ENCODE measurements at regions not wholly inside any gene's neighbourhood (a gene's known extent, or its start where the extent isn't known, plus 50 kb on each side); places are given as distances from the start of the nearest gene placed in this dataset.
"Not testable (repeated sequence)": the region's sequence is repeated elsewhere in the genome, so short reads cannot be mapped to it uniquely, and the experiment has no call there.

- H3K79me2 ChIP-seq (ENCODE audit: control insufficient read depth, low read length); H3K4me2 ChIP-seq (ENCODE audit: low read length); H3F3A ChIP-seq (ENCODE audit: control insufficient read depth, insufficient read depth); H3K9me3 ChIP-seq (ENCODE audit: control insufficient read depth, insufficient read depth, low read length); H3K4me1 ChIP-seq (ENCODE audit: control insufficient read depth, low read length); H3K9me2 ChIP-seq (replicated peaks; ENCODE audit: control insufficient read depth, low read length); H4K20me1 ChIP-seq (ENCODE audit: control insufficient read depth, insufficient read depth, low read depth, low read length); H3K4me3 ChIP-seq (ENCODE audit: low read length); H3K27ac ChIP-seq (ENCODE audit: low read depth, low read length); H3K27me3 ChIP-seq (ENCODE audit: control insufficient read depth, low read length): not testable (repeated sequence)
- H3K36me3 ChIP-seq (ENCODE audit: control insufficient read depth, low read length), result peaks cover 18% of the 10 kb centered on the region
Measured at GRCh38 chr3:195969838-195970776, 61.8 kb upstream of the TNK2 start.

- not testable (repeated sequence) for H4K20me1 ChIP-seq (ENCODE audit: control insufficient read depth, insufficient read depth, low read depth, low read length)
Measured at GRCh38 chr3:195969341-195969740, 61.0 kb upstream of the TNK2 start.

GRCh38 chr3:195968104-195968503, 59.8 kb upstream of the TNK2 start:
- not testable (repeated sequence) for H3K27ac ChIP-seq (ENCODE audit: low read depth, low read length); H4K20me1 ChIP-seq (ENCODE audit: control insufficient read depth, insufficient read depth, low read depth, low read length); H3K9me3 ChIP-seq (ENCODE audit: control insufficient read depth, insufficient read depth, low read length); H3K9me2 ChIP-seq (replicated peaks; ENCODE audit: control insufficient read depth, low read length); H3K4me2 ChIP-seq (ENCODE audit: low read length); H3F3A ChIP-seq (ENCODE audit: control insufficient read depth, insufficient read depth); H3K4me3 ChIP-seq (ENCODE audit: low read length); H3K27me3 ChIP-seq (ENCODE audit: control insufficient read depth, low read length); H3K79me2 ChIP-seq (ENCODE audit: control insufficient read depth, low read length); H3K4me1 ChIP-seq (ENCODE audit: control insufficient read depth, low read length)
- H3K36me3 ChIP-seq (ENCODE audit: control insufficient read depth, low read length), result peaks cover 22% of the 10 kb centered on the region

More at GRCh38 chr3:195969341-195969740, 61.0 kb upstream of the TNK2 start:
- H3K4me1 ChIP-seq (ENCODE audit: control insufficient read depth, low read length); H3K4me2 ChIP-seq (ENCODE audit: low read length); H3K27ac ChIP-seq (ENCODE audit: low read depth, low read length); H3F3A ChIP-seq (ENCODE audit: control insufficient read depth, insufficient read depth); H3K4me3 ChIP-seq (ENCODE audit: low read length); H3K9me3 ChIP-seq (ENCODE audit: control insufficient read depth, insufficient read depth, low read length); H3K9me2 ChIP-seq (replicated peaks; ENCODE audit: control insufficient read depth, low read length); H3K79me2 ChIP-seq (ENCODE audit: control insufficient read depth, low read length); H3K27me3 ChIP-seq (ENCODE audit: control insufficient read depth, low read length): not testable (repeated sequence)
- H3K36me3 ChIP-seq (ENCODE audit: control insufficient read depth, low read length), result peaks cover 22% of the 10 kb centered on the region

- H3K27me3 ChIP-seq (ENCODE audit: control insufficient read depth, low read length); H3K79me2 ChIP-seq (ENCODE audit: control insufficient read depth, low read length); H3K9me3 ChIP-seq (ENCODE audit: control insufficient read depth, insufficient read depth, low read length); H3K4me2 ChIP-seq (ENCODE audit: low read length); H3F3A ChIP-seq (ENCODE audit: control insufficient read depth, insufficient read depth); H3K27ac ChIP-seq (ENCODE audit: low read depth, low read length); H4K20me1 ChIP-seq (ENCODE audit: control insufficient read depth, insufficient read depth, low read depth, low read length); H3K4me1 ChIP-seq (ENCODE audit: control insufficient read depth, low read length); H3K9me2 ChIP-seq (replicated peaks; ENCODE audit: control insufficient read depth, low read length); H3K4me3 ChIP-seq (ENCODE audit: low read length): not testable (repeated sequence)
- H3K36me3 ChIP-seq (ENCODE audit: control insufficient read depth, low read length), result peaks cover 27% of the 10 kb centered on the region
Measured at GRCh38 chr3:195967387-195967720, 59.0 kb upstream of the TNK2 start.

GRCh38 chr3:195966563-195967386, 58.4 kb upstream of the TNK2 start:
- not testable (repeated sequence) for H3K27me3 ChIP-seq (ENCODE audit: control insufficient read depth, low read length); H3K4me2 ChIP-seq (ENCODE audit: low read length); H3K9me3 ChIP-seq (ENCODE audit: control insufficient read depth, insufficient read depth, low read length); H3K4me3 ChIP-seq (ENCODE audit: low read length); H3K9me2 ChIP-seq (replicated peaks; ENCODE audit: control insufficient read depth, low read length); H3K79me2 ChIP-seq (ENCODE audit: control insufficient read depth, low read length); H3F3A ChIP-seq (ENCODE audit: control insufficient read depth, insufficient read depth); H3K27ac ChIP-seq (ENCODE audit: low read depth, low read length); H4K20me1 ChIP-seq (ENCODE audit: control insufficient read depth, insufficient read depth, low read depth, low read length); H3K4me1 ChIP-seq (ENCODE audit: control insufficient read depth, low read length)
- peaks cover 28% of the 10 kb centered on the region for H3K36me3 ChIP-seq (ENCODE audit: control insufficient read depth, low read length)

GRCh38 chr3:195965217-195965616, 56.9 kb upstream of the TNK2 start:
- not testable (repeated sequence) for H3K4me3 ChIP-seq (ENCODE audit: low read length); H3K27ac ChIP-seq (ENCODE audit: low read depth, low read length); H4K20me1 ChIP-seq (ENCODE audit: control insufficient read depth, insufficient read depth, low read depth, low read length); H3K27me3 ChIP-seq (ENCODE audit: control insufficient read depth, low read length); H3K79me2 ChIP-seq (ENCODE audit: control insufficient read depth, low read length); H3K4me1 ChIP-seq (ENCODE audit: control insufficient read depth, low read length); H3K9me2 ChIP-seq (replicated peaks; ENCODE audit: control insufficient read depth, low read length); H3K4me2 ChIP-seq (ENCODE audit: low read length); H3K9me3 ChIP-seq (ENCODE audit: control insufficient read depth, insufficient read depth, low read length); H3F3A ChIP-seq (ENCODE audit: control insufficient read depth, insufficient read depth)
- peaks cover 26% of the 10 kb centered on the region for H3K36me3 ChIP-seq (ENCODE audit: control insufficient read depth, low read length)

GRCh38 chr3:195964318-195965107, 56.2 kb upstream of the TNK2 start:
- H3K27me3 ChIP-seq (ENCODE audit: control insufficient read depth, low read length), result not testable (repeated sequence)

More at GRCh38 chr3:195964318-195965107, 56.2 kb upstream of the TNK2 start:
- H3K9me2 ChIP-seq (replicated peaks; ENCODE audit: control insufficient read depth, low read length); H3K79me2 ChIP-seq (ENCODE audit: control insufficient read depth, low read length); H3K4me1 ChIP-seq (ENCODE audit: control insufficient read depth, low read length); H3K9me3 ChIP-seq (ENCODE audit: control insufficient read depth, insufficient read depth, low read length); H3K4me2 ChIP-seq (ENCODE audit: low read length); H3K27ac ChIP-seq (ENCODE audit: low read depth, low read length); H3F3A ChIP-seq (ENCODE audit: control insufficient read depth, insufficient read depth); H4K20me1 ChIP-seq (ENCODE audit: control insufficient read depth, insufficient read depth, low read depth, low read length); H3K4me3 ChIP-seq (ENCODE audit: low read length): not testable (repeated sequence)
- H3K36me3 ChIP-seq (ENCODE audit: control insufficient read depth, low read length), result peaks cover 21% of the 10 kb centered on the region; the same call in 1 of the 2 replicates
